K562 (cell line): ENCODE measurements at regions not wholly inside any gene's neighbourhood (a gene's known extent, or its start where the extent isn't known, plus 50 kb on each side); places are given as distances from the start of the nearest gene placed in this dataset.

Source experiments
- ATAC-seq: fragments of 200-7000 bp; cut with Tn5 transposase; 3 replicates; pipeline ENCODE4 v1.9.1; 2020; ENCODE audit warnings: moderate library complexity
- BruUV-seq: library from RNA; stranded (reverse); fragments of 400-500 nt; replicated peaks from 2 replicates; lab custom pipeline; 2021; lab: Mats Ljungman, UMichigan
- CTCF ChIA-PET: fragments of 300-600 bp; formaldehyde crosslinking; extraction: SDS; loops from one replicate; lab custom pipeline; 2021; ENCODE audit warnings: low intra/inter-chr PET ratio; lab: Yijun Ruan, JAX
- POLR2A ChIA-PET: fragments of 300-600, 350-650 bp; sonication (Branson Sonifier 250); formaldehyde crosslinking; extraction: SDS; loops from one replicate; lab custom pipeline; 2021; ENCODE audit warnings: antibody characterized with exemption, inconsistent platforms; lab: Yijun Ruan, JAX
- DNase-seq, 4 experiments: peaks; one replicate each; pipeline versions ENCODE4 v3.0.0 to v3.0.0-alpha.2; 2011 to 2018; ENCODE audit warnings: low spot score in 3 of 4, mixed read lengths in 3 of 4; ENCODE audit errors: extremely low read depth in 1 of 4
- FAIRE-seq: peaks from 2 replicates; lab custom pipeline; 2011; peaks lifted over from hg19 to GRCh38; lab: Jason Lieb, UNC
- H2AFZ ChIP-seq: 2 replicates; pipeline ENCODE4 v1.6.0; 2011; ENCODE audit warnings: low read depth, low read length, control low read depth, inconsistent platforms
- H3K27ac ChIP-seq: fragments of 200-600 bp; 3 replicates; pipeline ENCODE4 v1.8.0; 2011; ENCODE audit warnings: low read depth, mild to moderate bottlenecking, control low read depth, inconsistent platforms, low read length, moderate library complexity, mixed read lengths; ENCODE audit errors: extremely low read depth
- H3K27me3 ChIP-seq, 2 experiments: fragments of 300-600 bp in 1 of 2; 2 replicates in 1 of 2; 3 replicates in 1 of 2; pipeline versions ENCODE4 v1.6.0 to v1.8.0; 2011; ENCODE audit warnings: inconsistent platforms in 2 of 2, low read length in 2 of 2, mild to moderate bottlenecking in 1 of 2, mixed read lengths in 1 of 2, moderate library complexity in 1 of 2; ENCODE audit not compliant: control insufficient read depth in 2 of 2, insufficient read depth in 2 of 2
- H3K36me3 ChIP-seq: fragments of 300-600 bp; 3 replicates; pipeline ENCODE4 v1.8.0; 2011; ENCODE audit warnings: mild to moderate bottlenecking, low read length, inconsistent platforms; ENCODE audit not compliant: control insufficient read depth, insufficient read depth
- H3K4me1 ChIP-seq, 2 experiments: fragments of 200-600 bp in 1 of 2; replicated peaks in 1 of 2; 2 replicates in 1 of 2; 3 replicates in 1 of 2; pipeline versions ENCODE4 v1.5.1 to v1.8.0; 2011; ENCODE audit warnings: inconsistent platforms in 2 of 2, low read length in 2 of 2, mild to moderate bottlenecking in 1 of 2, mixed read lengths in 1 of 2, moderate library complexity in 1 of 2; ENCODE audit not compliant: control insufficient read depth in 2 of 2, insufficient read depth in 2 of 2
- H3K4me2 ChIP-seq: 2 replicates; pipeline ENCODE4 v1.6.1; 2011; ENCODE audit warnings: low read length, control low read depth, inconsistent platforms, mixed read lengths; ENCODE audit not compliant: insufficient read depth
- H3K4me3 ChIP-seq: fragments of 200-600 bp; sonication (generic), shearing (Covaris generic); 2 replicates; pipeline ENCODE4 v1.5.1; 2016; ENCODE audit warnings: control low read depth, inconsistent platforms
- H3K79me2 ChIP-seq: fragments of 200-600 bp; 3 replicates; pipeline ENCODE4 v1.8.0; 2011; ENCODE audit warnings: low read length, inconsistent platforms; ENCODE audit not compliant: control insufficient read depth, insufficient read depth
- H3K9ac ChIP-seq, 2 experiments: 2 replicates each; pipeline versions ENCODE4 v1.6.0 to v1.6.1; 2011; ENCODE audit warnings: low read depth in 2 of 2, low read length in 2 of 2, control low read depth in 1 of 2, inconsistent platforms in 1 of 2, mild to moderate bottlenecking in 1 of 2, mixed read lengths in 1 of 2; ENCODE audit not compliant: insufficient read depth in 1 of 2
- H3K9me1 ChIP-seq: one replicate; pipeline ENCODE4 v1.6.0; 2011; ENCODE audit warnings: inconsistent platforms, mild to moderate bottlenecking, low read length, moderate library complexity; ENCODE audit not compliant: control insufficient read depth, insufficient read depth
- H3K9me3 ChIP-seq: replicated peaks from 2 replicates; pipeline ENCODE4 v1.5.1; 2011; ENCODE audit warnings: low read depth, low read length, inconsistent platforms; ENCODE audit not compliant: control insufficient read depth, insufficient read depth
- H4K20me1 ChIP-seq: replicated peaks from 2 replicates; pipeline ENCODE4 v1.6.1; 2011; ENCODE audit warnings: low read length, inconsistent platforms, mixed read lengths; ENCODE audit not compliant: control insufficient read depth, insufficient read depth
- C11orf30 ChIP-seq: fragments of 450-650 bp; IDR thresholded peaks from 2 replicates; pipeline ENCODE4 v1.6.1; 2016; ENCODE audit warnings: low read depth, mild to moderate bottlenecking
- CBX1 ChIP-seq: sonication (generic); IDR thresholded peaks from 2 replicates; pipeline ENCODE4 v1.6.1; 2016; ENCODE audit warnings: antibody characterized with exemption, low read depth, mild to moderate bottlenecking
- CTCFL ChIP-seq: IDR thresholded peaks from 2 replicates; pipeline ENCODE4 v1.6.1; 2011; ENCODE audit warnings: borderline replicate concordance, low read depth, mild to moderate bottlenecking, moderate library complexity, low read length; ENCODE audit not compliant: insufficient read depth, poor library complexity, severe bottlenecking
- FOSL1 ChIP-seq: fragments of 200-800 bp; sonication (Bioruptor generic); conservative IDR thresholded peaks from 2 replicates; pipeline ENCODE4 v1.6.1; 2016; ENCODE audit warnings: missing genetic modification characterization, missing compliant biosample characterization
- FOXA3 ChIP-seq, 2 experiments: fragments of 450-650 bp in 1 of 2; sonication (generic) in 1 of 2; formaldehyde crosslinking; IDR thresholded peaks in 1 of 2; conservative IDR thresholded peaks in 1 of 2; 2 replicates each; pipeline versions ENCODE4 v1.4.0 to v1.8.0; 2020 to 2022; ENCODE audit warnings: mild to moderate bottlenecking in 2 of 2, missing genetic modification reagents in 1 of 2
- FOXJ3 ChIP-seq: sonication (generic); formaldehyde crosslinking; IDR thresholded peaks from 2 replicates; pipeline ENCODE4 v1.4.0; 2020; ENCODE audit warnings: mild to moderate bottlenecking, missing genetic modification reagents
- MLX ChIP-seq, 2 experiments: fragments of 450-650 bp in 1 of 2; sonication (generic) in 1 of 2; formaldehyde crosslinking; conservative IDR thresholded peaks; 2 replicates each; pipeline versions ENCODE4 v1.4.0 to v1.8.1; 2020 to 2022; ENCODE audit warnings: mild to moderate bottlenecking in 1 of 2, missing genetic modification reagents in 1 of 2
- NCOA1 ChIP-seq: fragments of 450-650 bp; IDR thresholded peaks from 2 replicates; pipeline ENCODE4 v1.6.1; 2016; ENCODE audit warnings: low read depth
- NR0B1 ChIP-seq: fragments of 450-650 bp; IDR thresholded peaks from one replicate; pipeline ENCODE4 v1.6.1; 2018; ENCODE audit warnings: mild to moderate bottlenecking, moderate library complexity; ENCODE audit not compliant: partially characterized antibody
- RBM15 ChIP-seq: fragments of 200-400 bp; formaldehyde crosslinking; IDR thresholded peaks from 2 replicates; pipeline ENCODE4 v1.6.1; 2018; ENCODE audit warnings: mild to moderate bottlenecking, low read length, moderate library complexity; ENCODE audit not compliant: insufficient read depth
- ZNF121 ChIP-seq: sonication (generic); formaldehyde crosslinking; conservative IDR thresholded peaks from 2 replicates; pipeline ENCODE4 v1.8.0; 2022; ENCODE audit warnings: missing genetic modification reagents
- ZNF217 ChIP-seq: sonication (generic); formaldehyde crosslinking; IDR thresholded peaks from 2 replicates; pipeline ENCODE4 v1.8.0; 2022; ENCODE audit warnings: mild to moderate bottlenecking, missing genetic modification reagents
- ZNF639 ChIP-seq, 2 experiments: fragments of 200-800 bp in 1 of 2; sonication (Bioruptor generic) in 1 of 2; sonication (generic) in 1 of 2; formaldehyde crosslinking in 1 of 2; IDR thresholded peaks in 1 of 2; conservative IDR thresholded peaks in 1 of 2; 2 replicates each; pipeline versions ENCODE4 v1.5.0 to v1.6.1; 2016 to 2020; ENCODE audit warnings: missing compliant biosample characterization in 1 of 2, missing genetic modification characterization in 1 of 2, missing genetic modification reagents in 1 of 2
- ZNF655 ChIP-seq: fragments of 250-450 bp; sonication (Bioruptor Pico); IDR thresholded peaks from 2 replicates; pipeline ENCODE4 v1.5.0; 2021
- WGBS: fragments of 100-300 bp; shearing (Covaris generic); methylation state at CpG from one replicate; pipeline ENCODE4 v1.1.6; 2016; ENCODE audit warnings: low coverage, mixed read lengths; ENCODE audit not compliant: insufficient coverage; ENCODE audit errors: missing lambda C conversion rate; 5-methylcytosine and 5-hydroxymethylcytosine counted together
- in situ Hi-C: fragments of 300-500 bp; cut with MboI; formaldehyde crosslinking; loops from 4 replicates; pipeline ENCODE4 v1.15.0; 2018; ENCODE audit warnings: inconsistent platforms, mixed read lengths
- intact Hi-C: fragments of 100-400 bp; cut with micrococcal nuclease; formaldehyde crosslinking; loops from 2 replicates; pipeline ENCODE4 v1.14.2; 2022

- no peak overlapping the region for H3K4me2 ChIP-seq
- POLR2A ChIA-PET = interaction anchor here (0.6 to 0.7 kb wide), 2 partner anchors 33 to 144 kb away, joined by 3 read pairs; no protein-coding TSS in a partner anchor
- H3K9me1 ChIP-seq = no peaks in the 10 kb centered on the region
- no TSS peak for BruUV-seq
- H3K79me2 ChIP-seq = no peaks in the 10 kb centered on the region
- H2AFZ ChIP-seq = no peak overlapping the region
- H4K20me1 ChIP-seq = no peaks in the 10 kb centered on the region
- intact Hi-C loops (no loop called here), in situ Hi-C loops (no loop called here)
- H3K9me3 ChIP-seq = no peaks in the 10 kb centered on the region
- FAIRE-seq (no peak), DNase-seq (no peak), ATAC-seq (no peak)
- H3K4me1 ChIP-seq = no peaks in the 10 kb centered on the region
- no peaks in the 10 kb centered on the region for H3K27me3 ChIP-seq
- CTCF ChIA-PET = no interaction called here
- no peak for TF ChIP-seq FOXA3 (CRISPR knock-in tag; conservative IDR thresholded peaks at IDR 0.05 in 1 of 2, IDR thresholded peaks at IDR 0.05 in 1 of 2)
- no peak for TF ChIP-seq NR0B1
- TF ChIP-seq MLX (CRISPR knock-in tag; conservative IDR thresholded peaks at IDR 0.05) = no peak
- TF ChIP-seq ZNF655 (CRISPR knock-in tag) = no peak
- no peak for TF ChIP-seq ZNF217 (CRISPR knock-in tag)
- no peak for TF ChIP-seq C11orf30
- TF ChIP-seq CTCFL = no peak
- no peak for TF ChIP-seq ZNF121 (CRISPR knock-in tag)
- no peak for TF ChIP-seq FOXJ3 (CRISPR knock-in tag)
- no peak for TF ChIP-seq CBX1
- TF ChIP-seq ZNF639 (CRISPR knock-in tag; conservative IDR thresholded peaks at IDR 0.05 in 1 of 2, IDR thresholded peaks at IDR 0.05 in 1 of 2) = no peak
- no peak for TF ChIP-seq RBM15
- TF ChIP-seq FOSL1 (tag) = no peak
- no peak for TF ChIP-seq NCOA1
- WGBS = 0% methylated on average over 1 of the region's 1 CpG
- H3K9ac ChIP-seq = no peak overlapping the region
- no peaks in the 10 kb centered on the region for H3K36me3 ChIP-seq
- no peak overlapping the region for H3K27ac ChIP-seq
- H3K4me3 ChIP-seq = no peak overlapping the region
These were observed 550.2 kb downstream of the STK39 start for GRCh38 chr2:167697194-167697593.
